Trophoblast cell (in vitro differentiated cells and primary cell): ENCODE measurements at regions not wholly inside any gene's neighbourhood (a gene's known extent, or its start where the extent isn't known, plus 50 kb on each side); places are given as distances from the start of the nearest gene placed in this dataset.

Source experiments
- DNase-seq, 2 donors: peaks; one replicate each; pipeline ENCODE4 v3.0.0-alpha.2; 2016
- H2AFZ ChIP-seq: 2 replicates; pipeline ENCODE4 v1.6.1; 2013; ENCODE audit warnings: low read length, moderate library complexity, mild to moderate bottlenecking; ENCODE audit not compliant: insufficient read depth, poor library complexity
- H2AK5ac ChIP-seq: 2 replicates; pipeline ENCODE4 v1.6.1; 2013; ENCODE audit warnings: mild to moderate bottlenecking, low read length
- H2BK120ac ChIP-seq: 2 replicates; pipeline ENCODE4 v1.6.1; 2013; ENCODE audit warnings: low read length, mild to moderate bottlenecking, moderate library complexity; ENCODE audit not compliant: insufficient read depth, poor library complexity
- H2BK12ac ChIP-seq: 2 replicates; pipeline ENCODE4 v1.6.1; 2013; ENCODE audit warnings: mild to moderate bottlenecking, low read length, moderate library complexity
- H2BK5ac ChIP-seq: 2 replicates; pipeline ENCODE4 v1.6.1; 2013; ENCODE audit warnings: low read length, low read depth, moderate library complexity, mild to moderate bottlenecking; ENCODE audit not compliant: poor library complexity
- H3K14ac ChIP-seq: 2 replicates; pipeline ENCODE4 v1.6.1; 2013; ENCODE audit warnings: mild to moderate bottlenecking, low read length
- H3K18ac ChIP-seq: 2 replicates; pipeline ENCODE4 v1.6.1; 2013; ENCODE audit warnings: mild to moderate bottlenecking, low read length
- H3K23ac ChIP-seq: 2 replicates; pipeline ENCODE4 v1.6.1; 2013; ENCODE audit warnings: low read length
- H3K27ac ChIP-seq: 2 replicates; pipeline ENCODE4 v1.5.1; 2013; ENCODE audit warnings: low read depth, mild to moderate bottlenecking, inconsistent platforms, low read length, moderate library complexity
- H3K27me3 ChIP-seq: 2 replicates; pipeline ENCODE4 v1.6.1; 2013; ENCODE audit warnings: inconsistent platforms, mild to moderate bottlenecking, low read length, moderate library complexity; ENCODE audit not compliant: insufficient read depth
- H3K36me3 ChIP-seq, 2 experiments: 1 replicate in 1 of 2; 2 replicates in 1 of 2; pipeline ENCODE4 v1.6.1; 2013; ENCODE audit warnings: low read length in 2 of 2, mild to moderate bottlenecking in 2 of 2, moderate library complexity in 1 of 2; ENCODE audit not compliant: insufficient read depth in 2 of 2, control insufficient read depth in 1 of 2
- H3K4ac ChIP-seq: 2 replicates; pipeline ENCODE4 v1.6.1; 2013; ENCODE audit warnings: low read depth, mild to moderate bottlenecking, low read length, moderate library complexity
- H3K4me1 ChIP-seq, 2 experiments: 1 replicate in 1 of 2; 2 replicates in 1 of 2; pipeline ENCODE4 v1.6.1; 2013; ENCODE audit warnings: low read length in 2 of 2, mild to moderate bottlenecking in 2 of 2, moderate library complexity in 1 of 2; ENCODE audit not compliant: insufficient read depth in 2 of 2, control insufficient read depth in 1 of 2
- H3K4me2 ChIP-seq: 2 replicates; pipeline ENCODE4 v1.6.1; 2013; ENCODE audit warnings: inconsistent platforms, mild to moderate bottlenecking, low read length, moderate library complexity
- H3K4me3 ChIP-seq: 2 replicates; pipeline ENCODE4 v1.5.1; 2013; ENCODE audit warnings: mild to moderate bottlenecking, low read depth, low read length, inconsistent platforms
- H3K79me1 ChIP-seq: one replicate; pipeline ENCODE4 v1.6.1; 2013; ENCODE audit warnings: low read length
- H3K79me2 ChIP-seq: 2 replicates; pipeline ENCODE4 v1.6.1; 2013; ENCODE audit warnings: low read length, mild to moderate bottlenecking; ENCODE audit not compliant: control insufficient read depth, insufficient read depth, poor library complexity
- H3K9ac ChIP-seq: 2 replicates; pipeline ENCODE4 v1.6.1; 2013; ENCODE audit warnings: mild to moderate bottlenecking, low read length
- H3K9me3 ChIP-seq: 2 replicates; pipeline ENCODE4 v1.6.1; 2013; ENCODE audit warnings: low read depth, mild to moderate bottlenecking, control low read depth, inconsistent platforms, low read length; ENCODE audit not compliant: insufficient read depth
- H4K12ac ChIP-seq: 2 replicates; pipeline ENCODE4 v1.6.1; 2013; ENCODE audit warnings: low read depth, mild to moderate bottlenecking, low read length, moderate library complexity
- H4K8ac ChIP-seq: 2 replicates; pipeline ENCODE4 v1.6.1; 2013; ENCODE audit warnings: low read depth, mild to moderate bottlenecking, low read length, moderate library complexity
- H4K91ac ChIP-seq: one replicate; pipeline ENCODE4 v1.6.1; 2013; ENCODE audit warnings: low read depth, mild to moderate bottlenecking, low read length, moderate library complexity
- WGBS: extraction: QIAGEN DNeasy Blood & Tissue Kit; methylation state at CpG from one replicate; pipeline ENCODE4 v1.1.7; 2013; ENCODE audit warnings: missing lambda C conversion rate; ENCODE audit not compliant: insufficient read length, insufficient coverage; ENCODE audit errors: extremely low coverage; 5-methylcytosine and 5-hydroxymethylcytosine counted together

GRCh38 chr2:64262071-64262470, 117.9 kb upstream of the PELI1 start:
- no peak overlapping the region for H3K4ac ChIP-seq
- H3K79me1 ChIP-seq = peaks cover 6% of the 10 kb centered on the region
- no peak overlapping the region for H2BK5ac ChIP-seq
- H2BK120ac ChIP-seq = peak overlapping the region; percentile 41
- WGBS = no CpG with 5 or more reads among the region's 3 CpGs
- peaks cover 9 to 16% of the 10 kb centered on the region in 2 experiments for H3K4me1 ChIP-seq
- peak overlapping the region; percentile 41 for H3K14ac ChIP-seq
- no peaks in the 10 kb centered on the region for H3K79me2 ChIP-seq
- no peak overlapping the region for H4K8ac ChIP-seq
- no peak overlapping the region for H3K23ac ChIP-seq
- H3K9ac ChIP-seq = no peak overlapping the region
- no peak for DNase-seq
- H4K91ac ChIP-seq = no peak overlapping the region
- no peak overlapping the region for H3K4me2 ChIP-seq
- H3K27me3 ChIP-seq = no peaks in the 10 kb centered on the region
- H3K36me3 ChIP-seq = no peaks in the 10 kb centered on the region
- no peak overlapping the region for H3K18ac ChIP-seq
- H2AFZ ChIP-seq = no peak overlapping the region
- H3K4me3 ChIP-seq = no peak overlapping the region
- no peaks in the 10 kb centered on the region for H3K9me3 ChIP-seq
- H2AK5ac ChIP-seq = no peak overlapping the region
- H2BK12ac ChIP-seq = peak overlapping the region; percentile 68
- no peak overlapping the region for H4K12ac ChIP-seq
- no peak overlapping the region for H3K27ac ChIP-seq

- H3K9me3 ChIP-seq = no peaks in the 10 kb centered on the region
- H2AFZ ChIP-seq = no peak overlapping the region
- peak overlapping the region; percentile 43 for H2AK5ac ChIP-seq
- H3K18ac ChIP-seq = no peak overlapping the region
- no peak overlapping the region for H3K27ac ChIP-seq
- H3K4me1 ChIP-seq = peaks cover 13 to 20% of the 10 kb centered on the region in 2 experiments
- no peak overlapping the region for H3K9ac ChIP-seq
- no peak overlapping the region for H3K4me3 ChIP-seq
- no peaks in the 10 kb centered on the region for H3K27me3 ChIP-seq
- H3K79me1 ChIP-seq = peaks cover 11% of the 10 kb centered on the region
- H4K12ac ChIP-seq = no peak overlapping the region
- H3K14ac ChIP-seq = peak overlapping the region; percentile 41
- peak overlapping the region; percentile 2 for H4K8ac ChIP-seq
- no peak overlapping the region for H3K23ac ChIP-seq
- peak overlapping the region; percentile 2 for H3K4me2 ChIP-seq
- H2BK120ac ChIP-seq = peak overlapping the region; percentile 55
- no peaks in the 10 kb centered on the region for H3K36me3 ChIP-seq
- peak overlapping the region; percentile 67 for H2BK12ac ChIP-seq
- H3K4ac ChIP-seq = no peak overlapping the region
- peak overlapping the region; percentile 38 for H4K91ac ChIP-seq
- H2BK5ac ChIP-seq = peak overlapping the region; percentile 76
- H3K79me2 ChIP-seq = no peaks in the 10 kb centered on the region
- WGBS = no CpG with 5 or more reads among the region's 3 CpGs
- DNase-seq = peak; percentile 71 to 85
Measured at GRCh38 chr2:64262816-64263215, 118.6 kb upstream of the PELI1 start.

- Histone ChIP-seq H2BK12ac (no peak overlapping the region), H2BK120ac (no peak overlapping the region), H2BK5ac (no peak overlapping the region), H3K36me3 (no peaks in the 10 kb centered on the region), H4K91ac (no peak overlapping the region), H2AFZ (no peak overlapping the region), H3K9ac (no peak overlapping the region), H3K27me3 (no peaks in the 10 kb centered on the region), H4K12ac (no peak overlapping the region), H4K8ac (no peak overlapping the region), H3K9me3 (no peaks in the 10 kb centered on the region), H3K4me1 (peaks cover 13 to 22% of the 10 kb centered on the region in 2 experiments), H3K27ac (no peak overlapping the region), H3K79me2 (no peaks in the 10 kb centered on the region), H3K4me2 (peak overlapping the region; percentile 2), H3K23ac (no peak overlapping the region), H2AK5ac (no peak overlapping the region), H3K18ac (no peak overlapping the region), H3K14ac (no peak overlapping the region), H3K79me1 (peaks cover 12% of the 10 kb centered on the region), H3K4me3 (no peak overlapping the region), H3K4ac (no peak overlapping the region)
- WGBS = no CpG with 5 or more reads among the region's 6 CpGs
- DNase-seq = peak; percentile 87 to 96
Measured at GRCh38 chr2:64263315-64263714, 119.1 kb upstream of the PELI1 start.

GRCh38 chr2:64267699-64268098, 123.5 kb upstream of the PELI1 start:
- H3K9ac ChIP-seq = no peak overlapping the region
- no peak overlapping the region for H2BK5ac ChIP-seq
- H2AFZ ChIP-seq = no peak overlapping the region
- H2BK12ac ChIP-seq = no peak overlapping the region
- H3K27me3 ChIP-seq = no peaks in the 10 kb centered on the region
- H3K4me2 ChIP-seq = no peak overlapping the region
- H4K8ac ChIP-seq = no peak overlapping the region
- no peak overlapping the region for H4K12ac ChIP-seq
- H3K18ac ChIP-seq = no peak overlapping the region
- H2BK120ac ChIP-seq = peak overlapping the region; percentile 81
- H3K4me3 ChIP-seq = no peak overlapping the region
- H3K4ac ChIP-seq = no peak overlapping the region
- no peak overlapping the region for H4K91ac ChIP-seq
- no peaks in the 10 kb centered on the region for H3K36me3 ChIP-seq
- H3K27ac ChIP-seq = peak overlapping the region; percentile 52
- no peak overlapping the region for H2AK5ac ChIP-seq
- H3K79me2 ChIP-seq = no peaks in the 10 kb centered on the region
- no peak overlapping the region for H3K14ac ChIP-seq
- H3K23ac ChIP-seq = no peak overlapping the region
- no peak for DNase-seq
- peaks cover 8 to 18% of the 10 kb centered on the region in 2 experiments for H3K4me1 ChIP-seq
- H3K79me1 ChIP-seq = peaks cover 13% of the 10 kb centered on the region
- H3K9me3 ChIP-seq = peaks cover 2% of the 10 kb centered on the region
- WGBS = no CpG with 5 or more reads among the region's 1 CpG
